B cell (primary cell): ENCODE measurements at regions not wholly inside any gene's neighbourhood (a gene's known extent, or its start where the extent isn't known, plus 50 kb on each side); places are given as distances from the start of the nearest gene placed in this dataset.
"Not testable (repeated sequence)": the region's sequence is repeated elsewhere in the genome, so short reads cannot be mapped to it uniquely, and the experiment has no call there.

Source experiments
- EZH2 ChIP-seq: IDR thresholded peaks from 2 replicates; pipeline ENCODE4 v1.6.1; 2012; ENCODE audit warnings: borderline replicate concordance, low read depth, mild to moderate bottlenecking, moderate library complexity, low read length; ENCODE audit not compliant: insufficient read depth, poor library complexity, severe bottlenecking
- TF ChIP-seq, protein P1 (sequence below): fragments of 200-600 bp; IDR thresholded peaks from one replicate; pipeline ENCODE4 v1.8.0; 2022; ENCODE audit warnings: antibody characterized with exemption, mild to moderate bottlenecking

DNA sequence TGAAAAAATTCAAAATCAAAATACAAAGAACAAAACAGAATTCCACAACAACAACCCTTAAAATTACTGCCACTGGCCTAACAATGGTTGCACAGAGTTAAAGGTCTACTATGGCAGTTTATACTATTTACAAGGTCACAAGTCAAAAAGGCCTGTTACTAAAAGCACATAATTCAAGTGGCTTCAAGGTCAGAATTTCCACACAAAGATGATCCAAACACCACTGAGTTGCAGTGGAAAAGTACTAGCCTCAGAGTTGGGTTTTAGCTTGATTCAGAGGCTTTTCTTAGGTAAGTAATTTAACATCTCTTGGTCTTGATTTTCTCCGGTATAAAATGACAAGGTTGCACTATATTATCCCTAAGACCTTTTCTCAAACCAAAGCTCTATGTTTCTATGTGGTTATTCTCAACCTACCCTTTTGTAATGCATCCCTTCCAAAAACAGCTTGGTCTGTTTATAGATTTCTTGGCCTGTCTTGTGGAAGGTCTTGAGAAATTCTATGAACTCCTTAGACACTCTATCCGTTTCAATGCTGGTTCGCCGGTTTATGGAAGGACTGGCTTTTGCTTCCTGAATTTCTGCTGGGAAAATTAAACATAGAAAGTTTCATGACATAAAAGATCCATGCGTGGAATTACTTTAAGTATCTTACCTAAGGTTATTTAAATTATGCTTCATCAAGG, 69.5 kb downstream of the MDH2 start:
- TF ChIP-seq, protein P1, sequence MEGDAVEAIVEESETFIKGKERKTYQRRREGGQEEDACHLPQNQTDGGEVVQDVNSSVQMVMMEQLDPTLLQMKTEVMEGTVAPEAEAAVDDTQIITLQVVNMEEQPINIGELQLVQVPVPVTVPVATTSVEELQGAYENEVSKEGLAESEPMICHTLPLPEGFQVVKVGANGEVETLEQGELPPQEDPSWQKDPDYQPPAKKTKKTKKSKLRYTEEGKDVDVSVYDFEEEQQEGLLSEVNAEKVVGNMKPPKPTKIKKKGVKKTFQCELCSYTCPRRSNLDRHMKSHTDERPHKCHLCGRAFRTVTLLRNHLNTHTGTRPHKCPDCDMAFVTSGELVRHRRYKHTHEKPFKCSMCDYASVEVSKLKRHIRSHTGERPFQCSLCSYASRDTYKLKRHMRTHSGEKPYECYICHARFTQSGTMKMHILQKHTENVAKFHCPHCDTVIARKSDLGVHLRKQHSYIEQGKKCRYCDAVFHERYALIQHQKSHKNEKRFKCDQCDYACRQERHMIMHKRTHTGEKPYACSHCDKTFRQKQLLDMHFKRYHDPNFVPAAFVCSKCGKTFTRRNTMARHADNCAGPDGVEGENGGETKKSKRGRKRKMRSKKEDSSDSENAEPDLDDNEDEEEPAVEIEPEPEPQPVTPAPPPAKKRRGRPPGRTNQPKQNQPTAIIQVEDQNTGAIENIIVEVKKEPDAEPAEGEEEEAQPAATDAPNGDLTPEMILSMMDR, result not testable (repeated sequence)
- not testable (repeated sequence) for TF ChIP-seq EZH2
